ENCODE measurements at regions not wholly inside any gene's neighbourhood (a gene's known extent, or its start where the extent isn't known, plus 50 kb on each side); places are given as distances from the start of the nearest gene placed in this dataset.

DNA sequence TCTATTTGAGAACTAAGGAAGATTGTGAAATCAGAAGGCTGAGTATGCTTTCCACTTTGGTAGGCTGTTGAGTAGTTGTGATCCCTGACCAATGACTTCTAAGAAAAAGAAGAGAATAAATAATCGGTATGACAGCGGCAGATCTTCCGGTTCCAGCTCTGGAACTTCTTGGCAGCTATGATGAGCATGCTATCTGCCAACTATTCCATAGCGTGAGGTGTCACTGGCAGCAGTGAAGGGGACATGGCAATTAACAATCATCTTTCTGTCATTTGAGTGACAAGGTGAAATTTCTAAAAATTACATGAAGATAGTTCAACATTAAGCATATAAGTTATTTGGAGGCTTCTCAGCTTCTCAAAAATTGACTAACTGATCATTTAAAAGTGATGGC, 140.1 kb upstream of the NETO1 start:
- DNase-seq (ENCODE audit: extremely low spot score) = no peak

DNA sequence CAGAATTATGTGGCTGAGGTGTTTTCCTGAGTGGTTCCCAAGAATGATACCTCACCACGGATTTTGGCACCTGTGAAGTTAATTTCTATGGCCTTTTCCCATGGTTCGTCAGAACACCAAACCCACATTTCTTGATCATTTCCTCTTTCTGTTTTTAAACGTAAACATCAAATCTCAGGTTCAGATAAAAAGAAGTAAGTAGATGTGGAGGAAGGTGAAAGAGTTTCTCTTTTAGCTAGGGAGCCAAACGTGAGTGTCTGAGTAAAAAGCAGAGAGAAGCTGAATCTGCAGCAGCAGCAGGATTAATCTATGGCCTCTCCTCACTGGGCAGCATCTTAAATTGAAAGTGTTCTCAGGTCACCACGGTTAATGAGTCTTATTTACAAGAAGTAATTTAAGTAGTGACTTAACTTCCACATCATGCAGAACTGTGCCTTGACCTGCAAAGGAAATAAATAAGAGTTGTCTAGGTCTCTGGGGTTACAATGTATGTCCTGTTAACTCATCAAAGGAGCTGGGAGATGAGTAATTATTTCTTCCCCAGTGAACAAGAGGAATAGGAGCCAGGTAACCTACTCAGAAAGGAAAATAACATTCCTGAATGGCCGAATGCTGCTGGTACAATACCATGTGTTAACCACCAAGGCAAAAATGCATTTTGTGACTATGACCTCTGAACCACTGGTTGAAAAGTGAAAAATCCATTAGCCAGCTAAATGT, 139.6 kb upstream of the NETO1 start:
- no peaks in the 10 kb centered on the region for H3K4me1 ChIP-seq
- no peaks in the 10 kb centered on the region for H3K36me3 ChIP-seq
- no peak overlapping the region for H3K27ac ChIP-seq (replicated peaks in 1 of 4)
- 51% methylated on average over 6 of the region's 6 CpGs for WGBS
- H3K27me3 ChIP-seq = no peaks in the 10 kb centered on the region
- no peaks in the 10 kb centered on the region for H3K9me3 ChIP-seq
- DNase-seq (ENCODE audit: extremely low spot score) = no peak
- intact Hi-C loops (cut with DNase I) = no loop called here
- H3K4me3 ChIP-seq = no peak overlapping the region
- no peak for TF ChIP-seq EP300 (IDR thresholded peaks at IDR 0.05)
- TF ChIP-seq, protein P1, sequence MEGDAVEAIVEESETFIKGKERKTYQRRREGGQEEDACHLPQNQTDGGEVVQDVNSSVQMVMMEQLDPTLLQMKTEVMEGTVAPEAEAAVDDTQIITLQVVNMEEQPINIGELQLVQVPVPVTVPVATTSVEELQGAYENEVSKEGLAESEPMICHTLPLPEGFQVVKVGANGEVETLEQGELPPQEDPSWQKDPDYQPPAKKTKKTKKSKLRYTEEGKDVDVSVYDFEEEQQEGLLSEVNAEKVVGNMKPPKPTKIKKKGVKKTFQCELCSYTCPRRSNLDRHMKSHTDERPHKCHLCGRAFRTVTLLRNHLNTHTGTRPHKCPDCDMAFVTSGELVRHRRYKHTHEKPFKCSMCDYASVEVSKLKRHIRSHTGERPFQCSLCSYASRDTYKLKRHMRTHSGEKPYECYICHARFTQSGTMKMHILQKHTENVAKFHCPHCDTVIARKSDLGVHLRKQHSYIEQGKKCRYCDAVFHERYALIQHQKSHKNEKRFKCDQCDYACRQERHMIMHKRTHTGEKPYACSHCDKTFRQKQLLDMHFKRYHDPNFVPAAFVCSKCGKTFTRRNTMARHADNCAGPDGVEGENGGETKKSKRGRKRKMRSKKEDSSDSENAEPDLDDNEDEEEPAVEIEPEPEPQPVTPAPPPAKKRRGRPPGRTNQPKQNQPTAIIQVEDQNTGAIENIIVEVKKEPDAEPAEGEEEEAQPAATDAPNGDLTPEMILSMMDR (IDR thresholded peaks at IDR 0.05) = no peak
- no peak for TF ChIP-seq POLR2A (IDR thresholded peaks at IDR 0.05; ENCODE audit: low read depth)
- no peak for TF ChIP-seq POLR2AphosphoS5 (IDR thresholded peaks at IDR 0.05)

More for the DNA sequence above, 140.1 kb upstream of the NETO1 start:
- 81% methylated on average over 4 of the region's 4 CpGs for WGBS
- Histone ChIP-seq H3K27me3 (no peaks in the 10 kb centered on the region), H3K4me3 (no peak overlapping the region), H3K9me3 (no peaks in the 10 kb centered on the region), H3K4me1 (no peaks in the 10 kb centered on the region), H3K27ac (replicated peaks in 1 of 4) (no peak overlapping the region), H3K36me3 (no peaks in the 10 kb centered on the region)
- intact Hi-C loops (cut with DNase I) = no loop called here
- TF ChIP-seq POLR2AphosphoS5 (IDR thresholded peaks at IDR 0.05) = no peak
- no peak for TF ChIP-seq POLR2A (IDR thresholded peaks at IDR 0.05; ENCODE audit: low read depth)
- no peak for TF ChIP-seq EP300 (IDR thresholded peaks at IDR 0.05)
- TF ChIP-seq, protein P1 (IDR thresholded peaks at IDR 0.05) = no peak

DNA sequence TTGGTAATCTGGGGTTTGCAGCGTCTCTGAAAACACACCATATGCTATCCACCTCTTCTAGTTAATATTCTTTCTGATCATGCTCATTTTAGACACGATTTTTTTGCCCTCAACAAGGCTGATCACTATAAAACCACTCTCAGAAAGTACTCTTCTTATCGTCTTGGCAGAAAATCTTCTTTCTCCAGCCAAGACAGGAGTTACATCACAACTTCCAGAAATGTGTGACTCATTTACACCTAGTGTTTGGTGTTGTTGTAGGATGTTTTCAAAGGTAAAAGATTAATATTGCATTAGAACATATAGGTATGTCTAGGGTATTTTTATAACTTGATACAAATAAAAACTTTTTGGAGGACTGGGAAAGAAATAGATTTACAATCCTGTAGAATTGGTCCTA, 138.5 kb upstream of the NETO1 start:
- TF ChIP-seq, protein P1 (IDR thresholded peaks at IDR 0.05) = no peak
- TF ChIP-seq POLR2AphosphoS5 (IDR thresholded peaks at IDR 0.05) (no peak), POLR2A (IDR thresholded peaks at IDR 0.05; ENCODE audit: low read depth) (no peak), EP300 (IDR thresholded peaks at IDR 0.05) (no peak)
- WGBS = 70% methylated on average over 3 of the region's 3 CpGs
- Histone ChIP-seq H3K27ac (replicated peaks in 1 of 4) (no peak overlapping the region), H3K4me3 (no peak overlapping the region), H3K9me3 (no peaks in the 10 kb centered on the region), H3K27me3 (no peaks in the 10 kb centered on the region), H3K4me1 (no peaks in the 10 kb centered on the region), H3K36me3 (no peaks in the 10 kb centered on the region)
- no peak for DNase-seq (ENCODE audit: extremely low spot score)
- intact Hi-C loops (cut with DNase I) = no loop called here

DNA sequence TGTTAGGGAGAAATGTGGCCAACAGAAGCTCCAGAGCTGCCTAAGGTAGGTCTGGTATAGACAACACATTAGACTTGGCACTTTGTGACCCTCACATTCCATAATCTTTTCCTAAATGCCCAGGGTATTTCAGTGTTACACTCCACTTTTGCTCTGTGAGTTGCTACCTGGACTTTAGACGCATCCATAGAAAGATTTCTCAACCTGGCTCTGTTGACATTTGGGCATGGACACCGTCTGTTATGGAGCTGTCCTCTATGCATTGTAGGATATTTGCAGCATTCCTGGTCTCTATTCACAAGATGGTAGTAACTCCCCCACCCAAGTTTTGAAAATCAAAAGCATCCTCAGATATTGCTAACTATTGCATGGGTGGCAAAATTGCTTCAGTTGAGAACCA, 136.5 kb upstream of the NETO1 start:
- no peak for DNase-seq (ENCODE audit: extremely low spot score)
- TF ChIP-seq POLR2A (IDR thresholded peaks at IDR 0.05; ENCODE audit: low read depth) (no peak), EP300 (IDR thresholded peaks at IDR 0.05) (no peak), POLR2AphosphoS5 (IDR thresholded peaks at IDR 0.05) (no peak)
- TF ChIP-seq, protein P1 (IDR thresholded peaks at IDR 0.05) = no peak
- intact Hi-C loops (cut with DNase I) = no loop called here
- H3K27ac ChIP-seq (replicated peaks in 1 of 4) = no peak overlapping the region
- no peak overlapping the region for H3K4me3 ChIP-seq
- no peaks in the 10 kb centered on the region for H3K4me1 ChIP-seq
- no peaks in the 10 kb centered on the region for H3K36me3 ChIP-seq
- no peaks in the 10 kb centered on the region for H3K9me3 ChIP-seq
- 83% methylated on average over 2 of the region's 2 CpGs for WGBS
- H3K27me3 ChIP-seq = no peaks in the 10 kb centered on the region
